Right lobe of liver (tissue), 6 donors: ENCODE measurements at regions not wholly inside any gene's neighbourhood (a gene's known extent, or its start where the extent isn't known, plus 50 kb on each side); places are given as distances from the start of the nearest gene placed in this dataset.

Experiments used
- ATAC-seq, 4 donors: fragments of 200-7000 bp; cut with Tn5 transposase; one replicate each; pipeline ENCODE4 v1.9.1; 2020; ENCODE audit warnings: mild to moderate bottlenecking in 4 of 4, moderate library complexity in 4 of 4
- DNase-seq, 3 donors: peaks; one replicate each; pipeline ENCODE4 v3.0.0-alpha.2; 2020
- H3K27ac ChIP-seq, 3 donors: fragments of 200-600 bp; one replicate each; pipeline ENCODE4 v1.8.0; 2022
- H3K27me3 ChIP-seq, 2 donors: fragments of 200-600 bp; one replicate each; pipeline ENCODE4 v1.8.0; 2022
- H3K36me3 ChIP-seq, 4 donors: fragments of 200-600 bp; sonication (generic) in 1 of 4; one replicate each; pipeline versions ENCODE4 v1.5.1 to v1.8.0; 2017 to 2022; ENCODE audit warnings: control low read depth in 1 of 4
- H3K4me1 ChIP-seq, 4 donors: fragments of 200-600 bp; sonication (generic) in 1 of 4; one replicate each; pipeline versions ENCODE4 v1.5.1 to v1.8.0; 2017 to 2022; ENCODE audit warnings: control low read depth in 1 of 4
- H3K4me3 ChIP-seq, 3 donors: fragments of 200-600 bp; one replicate each; pipeline ENCODE4 v1.8.0; 2022
- H3K9me3 ChIP-seq, 4 donors: fragments of 200-600 bp; sonication (generic) in 1 of 4; one replicate each; pipeline versions ENCODE4 v1.5.1 to v1.8.0; 2017 to 2022; ENCODE audit warnings: control low read depth in 1 of 4
- CTCF ChIP-seq, 4 donors: fragments of 200-600 bp in 3 of 4; fragments of 450-650 bp in 1 of 4; IDR thresholded peaks; one replicate each; pipeline versions ENCODE4 v1.5.1 to v1.8.0; 2016 to 2022; ENCODE audit warnings: antibody characterized with exemption in 4 of 4, mild to moderate bottlenecking in 2 of 4
- POLR2A ChIP-seq: fragments of 450-650 bp; IDR thresholded peaks from one replicate; pipeline ENCODE4 v1.6.1; 2017; ENCODE audit warnings: antibody characterized with exemption, mild to moderate bottlenecking
- WGBS: methylation state at CpG from one replicate; pipeline ENCODE4 v1.1.6; 2018; ENCODE audit warnings: low coverage, low lambda C conversion rate; ENCODE audit not compliant: insufficient coverage; ENCODE audit errors: missing lambda C conversion rate; 5-methylcytosine and 5-hydroxymethylcytosine counted together
- intact Hi-C, 2 donors: fragments of 100-400 bp; cut with DNase I; formaldehyde crosslinking; loops; one replicate each; pipeline versions ENCODE4 v1.11.2 to v1.14.1; 2022
- donor health status: DM: no; HTN: yes; CAD: no.
- donor health status: DM: no; HTN: no; CAD: no.
- donor health status: DM: no; HTN: no; CAD: no.
- donor health status: DM: no; HTN: yes; CAD: no.
- donor health status: DM: no; HTN: yes; CAD: no.

- DNase-seq = peak in 2 of 3 donors; percentile 32 to 39
- intact Hi-C loops = no loop called here
- no peak for TF ChIP-seq POLR2A
- TF ChIP-seq CTCF (IDR thresholded peaks at IDR 0.05) = no peak
These were observed 129.8 kb upstream of the FAM20C start for GRCh38 chr7:62361-63116.

GRCh38 chr7:63117-63480 lies 129.3 kb upstream of the FAM20C start:
- 0% methylated on average over 1 of the region's 5 CpGs for WGBS
- Histone ChIP-seq H3K9me3 (no peaks in the 10 kb centered on the region), H3K27me3 (no peaks in the 10 kb centered on the region), H3K36me3 (no peaks in the 10 kb centered on the region), H3K4me1 (no peaks in the 10 kb centered on the region), H3K4me3 (no peak overlapping the region), H3K27ac (no peak overlapping the region)
- DNase-seq = peak in 2 of 3 donors; percentile 46 to 52
- intact Hi-C loops = no loop called here
- no peak for ATAC-seq
- no peak for TF ChIP-seq CTCF (IDR thresholded peaks at IDR 0.05)

More at GRCh38 chr7:62361-63116, 129.8 kb upstream of the FAM20C start:
- H3K36me3 ChIP-seq = no peaks in the 10 kb centered on the region
- H3K4me1 ChIP-seq = no peaks in the 10 kb centered on the region
- no peak overlapping the region for H3K27ac ChIP-seq
- WGBS = no CpG with 5 or more reads among the region's 26 CpGs
- no peak overlapping the region for H3K4me3 ChIP-seq
- no peaks in the 10 kb centered on the region for H3K9me3 ChIP-seq
- ATAC-seq = no peak
- H3K27me3 ChIP-seq = no peaks in the 10 kb centered on the region

GRCh38 chr7:63521-64021 lies 128.8 kb upstream of the FAM20C start:
- intact Hi-C loops = no loop called here
- Histone ChIP-seq H3K4me1 (no peaks in the 10 kb centered on the region), H3K9me3 (no peaks in the 10 kb centered on the region), H3K4me3 (no peak overlapping the region), H3K27ac (no peak overlapping the region), H3K27me3 (no peaks in the 10 kb centered on the region), H3K36me3 (no peaks in the 10 kb centered on the region)
- ATAC-seq (peak; percentile 19 to 38 (median 34)), DNase-seq (peak in 2 of 3 donors; percentile 40 to 52)
- TF ChIP-seq CTCF (IDR thresholded peaks at IDR 0.05) (no peak), POLR2A (no peak)
- WGBS = 32% methylated on average over 6 of the region's 11 CpGs

GRCh38 chr7:64098-64915 lies 128.1 kb upstream of the FAM20C start:
- intact Hi-C loops = no loop called here
- no peak overlapping the region for H3K4me3 ChIP-seq
- no peaks in the 10 kb centered on the region for H3K4me1 ChIP-seq
- H3K36me3 ChIP-seq = no peaks in the 10 kb centered on the region
- 40% methylated on average over 2 of the region's 6 CpGs for WGBS
- TF ChIP-seq CTCF (IDR thresholded peaks at IDR 0.05) (peak; percentile 40 to 54 (median 47)), POLR2A (no peak)
- H3K27ac ChIP-seq = no peak overlapping the region
- ATAC-seq (peak; percentile 68 to 89 (median 81)), DNase-seq (peak in 2 of 3 donors; percentile 66 to 69)
- H3K9me3 ChIP-seq = no peaks in the 10 kb centered on the region
- no peaks in the 10 kb centered on the region for H3K27me3 ChIP-seq
